H1 (cell line): ENCODE measurements at regions not wholly inside any gene's neighbourhood (a gene's known extent, or its start where the extent isn't known, plus 50 kb on each side); places are given as distances from the start of the nearest gene placed in this dataset.

Source experiments
- CTCF ChIA-PET: fragments of 300-600 bp; sonication (Branson Sonifier 250); formaldehyde crosslinking; loops from one replicate; lab custom pipeline; 2021; ENCODE audit not compliant: partially characterized antibody; lab: Charles Lee
- POLR2A ChIA-PET: fragments of 300-600 bp; sonication (Branson Sonifier 250); formaldehyde crosslinking; loops from one replicate; lab custom pipeline; 2021; ENCODE audit warnings: inconsistent platforms; ENCODE audit not compliant: partially characterized antibody; lab: Charles Lee
- DNase-seq, 2 experiments: peaks; one replicate each; pipeline versions ENCODE4 v3.0.0 to v3.0.0-alpha.2; 2010 to 2022; ENCODE audit warnings: low spot score in 2 of 2, low read depth in 1 of 2, mixed read lengths in 1 of 2
- FAIRE-seq: peaks from 2 replicates; lab custom pipeline; 2011; peaks lifted over from hg19 to GRCh38; lab: Jason Lieb, UNC
- H2AFZ ChIP-seq: 2 replicates; pipeline ENCODE4 v1.8.1; 2012; ENCODE audit warnings: low read length, inconsistent platforms
- H2AK5ac ChIP-seq: 2 replicates; pipeline ENCODE4 v1.6.1; 2013; ENCODE audit warnings: low read depth, low read length
- H2BK120ac ChIP-seq: replicated peaks from 2 replicates; pipeline ENCODE3; 2013; ENCODE audit warnings: low read depth, low read length, inconsistent platforms
- H2BK12ac ChIP-seq: 2 replicates; pipeline ENCODE4 v1.6.1; 2013; ENCODE audit warnings: low read depth, low read length
- H2BK15ac ChIP-seq: 2 replicates; pipeline ENCODE4 v1.6.1; 2013; ENCODE audit warnings: low read length
- H2BK20ac ChIP-seq: 2 replicates; pipeline ENCODE4 v1.6.1; 2013; ENCODE audit warnings: low read length
- H2BK5ac ChIP-seq: 2 replicates; pipeline ENCODE4 v1.6.1; 2013; ENCODE audit warnings: low read depth, low read length
- H3K14ac ChIP-seq: 2 replicates; pipeline ENCODE4 v1.6.1; 2013; ENCODE audit warnings: inconsistent platforms; ENCODE audit not compliant: insufficient read length
- H3K18ac ChIP-seq: 2 replicates; pipeline ENCODE4 v1.6.1; 2013; ENCODE audit warnings: low read length; ENCODE audit errors: extremely low read depth
- H3K23ac ChIP-seq: 2 replicates; pipeline ENCODE4 v1.6.1; 2013; ENCODE audit warnings: inconsistent platforms; ENCODE audit not compliant: insufficient read length
- H3K23me2 ChIP-seq: 2 replicates; pipeline ENCODE4 v1.6.1; 2013; ENCODE audit warnings: low read depth, low read length
- H3K27ac ChIP-seq: 2 replicates; pipeline ENCODE4 v1.6.1; 2011; ENCODE audit warnings: low read depth, low read length, inconsistent platforms
- H3K27me3 ChIP-seq, 4 experiments: replicated peaks in 1 of 4; 1 replicate in 1 of 4; 2 replicates in 3 of 4; pipeline versions ENCODE4 v1.6.1 to v1.8.1; 2011 to 2013; ENCODE audit warnings: low read length in 3 of 4, mild to moderate bottlenecking in 3 of 4, inconsistent platforms in 2 of 4, mixed read lengths in 2 of 4, moderate library complexity in 1 of 4; ENCODE audit not compliant: control insufficient read depth in 3 of 4, insufficient read depth in 3 of 4; ENCODE audit errors: extremely low read depth in 1 of 4
- H3K36me3 ChIP-seq, 4 experiments: 2 replicates each; pipeline versions ENCODE4 v1.6.1 to v1.8.1; 2011 to 2013; ENCODE audit warnings: mild to moderate bottlenecking in 4 of 4, low read length in 3 of 4, moderate library complexity in 2 of 4, control low read depth in 1 of 4, inconsistent platforms in 1 of 4; ENCODE audit not compliant: insufficient read depth in 4 of 4, control insufficient read depth in 2 of 4
- H3K4ac ChIP-seq: replicated peaks from 2 replicates; pipeline ENCODE3; 2013; ENCODE audit warnings: low read length, low read depth, mixed read lengths, inconsistent platforms; ENCODE audit not compliant: insufficient read length
- H3K4me1 ChIP-seq, 4 experiments: replicated peaks in 1 of 4; 1 replicate in 1 of 4; 2 replicates in 3 of 4; pipeline versions ENCODE4 v1.6.1 to v1.8.1; 2011 to 2013; ENCODE audit warnings: low read length in 3 of 4, inconsistent platforms in 2 of 4, mixed read lengths in 1 of 4; ENCODE audit not compliant: insufficient read depth in 4 of 4, control insufficient read depth in 3 of 4
- H3K4me2 ChIP-seq, 2 experiments: 2 replicates each; pipeline versions ENCODE4 v1.6.1 to v1.8.1; 2011 to 2013; ENCODE audit warnings: low read depth in 2 of 2, low read length in 2 of 2, control low read depth in 1 of 2, inconsistent platforms in 1 of 2, mild to moderate bottlenecking in 1 of 2; ENCODE audit not compliant: insufficient read depth in 1 of 2
- H3K4me3 ChIP-seq, 4 experiments: fragments of 200-600, 300-600 bp in 1 of 4; sonication (generic), shearing (Covaris generic), sonication (Bioruptor Twin) in 1 of 4; 2 replicates each; pipeline versions ENCODE4 v1.5.1 to v1.8.1; 2011 to 2016; ENCODE audit warnings: low read length in 4 of 4, low read depth in 3 of 4, control low read depth in 2 of 4, inconsistent platforms in 2 of 4, mild to moderate bottlenecking in 2 of 4, mixed read lengths in 1 of 4, moderate library complexity in 1 of 4; ENCODE audit not compliant: insufficient read depth in 2 of 4; ENCODE audit errors: extremely low read depth in 1 of 4
- H3K56ac ChIP-seq: replicated peaks from 2 replicates; pipeline ENCODE3; 2013; ENCODE audit warnings: low read depth, mild to moderate bottlenecking, mixed read lengths, low read length, inconsistent platforms; ENCODE audit not compliant: insufficient read length
- H3K79me1 ChIP-seq: 2 replicates; pipeline ENCODE4 v1.6.1; 2013; ENCODE audit warnings: low read depth, low read length, control low read depth
- H3K79me2 ChIP-seq, 2 experiments: 2 replicates each; pipeline versions ENCODE4 v1.6.1 to v1.8.1; 2012 to 2013; ENCODE audit warnings: low read length in 2 of 2, mild to moderate bottlenecking in 2 of 2, inconsistent platforms in 1 of 2; ENCODE audit not compliant: insufficient read depth in 2 of 2, control insufficient read depth in 1 of 2
- H3K9ac ChIP-seq, 4 experiments: replicated peaks in 1 of 4; 1 replicate in 1 of 4; 2 replicates in 3 of 4; pipeline versions ENCODE4 v1.6.1 to v1.8.1; 2011 to 2013; ENCODE audit warnings: low read depth in 3 of 4, low read length in 3 of 4, control low read depth in 2 of 4, mild to moderate bottlenecking in 2 of 4, moderate library complexity in 2 of 4, inconsistent platforms in 1 of 4; ENCODE audit errors: extremely low read depth in 1 of 4
- H3K9me3 ChIP-seq, 2 experiments: 2 replicates each; pipeline versions ENCODE4 v1.6.1 to v1.8.1; 2012 to 2013; ENCODE audit warnings: mild to moderate bottlenecking in 2 of 2, moderate library complexity in 2 of 2, control low read depth in 1 of 2, inconsistent platforms in 1 of 2, low read depth in 1 of 2, low read length in 1 of 2, mixed read lengths in 1 of 2; ENCODE audit not compliant: insufficient read depth in 2 of 2
- H4K20me1 ChIP-seq, 2 experiments: replicated peaks in 1 of 2; 2 replicates each; pipeline versions ENCODE3 to v1.8.1; 2011 to 2013; ENCODE audit warnings: inconsistent platforms in 2 of 2, low read length in 2 of 2, mild to moderate bottlenecking in 1 of 2; ENCODE audit not compliant: insufficient read depth in 2 of 2, control insufficient read depth in 1 of 2
- H4K5ac ChIP-seq: 2 replicates; pipeline ENCODE4 v1.6.1; 2013; ENCODE audit warnings: low read length, low read depth, mixed read lengths, inconsistent platforms; ENCODE audit not compliant: insufficient read length
- H4K8ac ChIP-seq: 2 replicates; pipeline ENCODE4 v1.8.0; 2013; ENCODE audit warnings: mild to moderate bottlenecking, moderate library complexity, low read length, inconsistent platforms; ENCODE audit not compliant: insufficient read depth; ENCODE audit errors: extremely low read depth
- H4K91ac ChIP-seq: replicated peaks from 2 replicates; pipeline ENCODE3; 2013; ENCODE audit warnings: low read length, mixed read lengths, inconsistent platforms; ENCODE audit not compliant: insufficient read length
- CHD1 ChIP-seq: IDR thresholded peaks from 2 replicates; pipeline ENCODE4 v1.6.1; 2012; ENCODE audit warnings: low read depth, low read length, improper control_type of control experiment
- KDM1A ChIP-seq: fragments of 200-600, 300-600 bp; sonication (generic); IDR thresholded peaks from 2 replicates; pipeline ENCODE4 v1.7.1; 2016; ENCODE audit warnings: mild to moderate bottlenecking, low read length, borderline replicate concordance
- PHF8 ChIP-seq: fragments of 200-600 bp; sonication (generic); conservative IDR thresholded peaks from 2 replicates; pipeline ENCODE4 v1.7.1; 2012; ENCODE audit warnings: low read depth, mild to moderate bottlenecking, inconsistent platforms, low read length, moderate library complexity
- POLR2A ChIP-seq, 2 experiments: IDR thresholded peaks; 1 replicate in 1 of 2; 2 replicates in 1 of 2; pipeline ENCODE4 v1.6.1; 2011; ENCODE audit warnings: low read depth in 2 of 2, low read length in 2 of 2, mild to moderate bottlenecking in 2 of 2; ENCODE audit errors: control extremely low read depth in 1 of 2
- TAF7 ChIP-seq: optimal IDR thresholded peaks from 2 replicates; pipeline ENCODE3; 2011; ENCODE audit warnings: low read depth, mild to moderate bottlenecking, inconsistent platforms, low read length, moderate library complexity, borderline replicate concordance
- TEAD4 ChIP-seq: IDR thresholded peaks from 2 replicates; pipeline ENCODE4 v1.6.1; 2012; ENCODE audit warnings: low read depth, low read length, inconsistent platforms, mixed read lengths
- YY1 ChIP-seq: IDR thresholded peaks from 2 replicates; pipeline ENCODE4 v1.6.1; 2011; ENCODE audit warnings: low read depth, mild to moderate bottlenecking, low read length
- WGBS, 2 experiments: shearing (Covaris generic) in 1 of 2; methylation state at CpG; one replicate each; pipeline versions ENCODE4 v1.1.6 to v1.1.7; 2013 to 2015; ENCODE audit warnings: low lambda C conversion rate in 2 of 2, mixed read lengths in 2 of 2, inconsistent platforms in 1 of 2, low coverage in 1 of 2, missing lambda C conversion rate in 1 of 2; ENCODE audit not compliant: insufficient replicate concordance in 2 of 2, insufficient coverage in 1 of 2, insufficient read length in 1 of 2; ENCODE audit errors: extremely low coverage in 1 of 2, missing lambda C conversion rate in 1 of 2; 5-methylcytosine and 5-hydroxymethylcytosine counted together

GRCh38 chr14:80003138-80003537, 208.2 kb downstream of the DIO2 start:
- Histone ChIP-seq H4K5ac (no peak overlapping the region), H3K9me3 (no peaks in the 10 kb centered on the region), H3K4ac (no peak overlapping the region), H3K4me1 (no peaks in the 10 kb centered on the region), H4K20me1 (no peaks in the 10 kb centered on the region), H2AFZ (no peak overlapping the region), H3K27ac (no peak overlapping the region), H3K18ac (no peak overlapping the region), H2AK5ac (no peak overlapping the region), H3K56ac (no peak overlapping the region), H3K4me3 (no peak overlapping the region), H3K79me1 (no peaks in the 10 kb centered on the region), H2BK12ac (no peak overlapping the region), H2BK15ac (no peak overlapping the region), H3K14ac (no peak overlapping the region), H4K8ac (no peak overlapping the region), H3K23ac (no peak overlapping the region), H3K79me2 (no peaks in the 10 kb centered on the region), H3K23me2 (no peaks in the 10 kb centered on the region), H3K36me3 (no peaks in the 10 kb centered on the region), H2BK5ac (no peak overlapping the region), H2BK20ac (no peak overlapping the region), H3K9ac (no peak overlapping the region), H2BK120ac (no peak overlapping the region), H3K27me3 (no peaks in the 10 kb centered on the region; a peak in 1 of 7 replicates), H3K4me2 (no peak overlapping the region), H4K91ac (no peak overlapping the region)
- WGBS, 2 experiments: 92% methylated on average over 4 of the region's 4 CpGs; no CpG with 5 or more reads in 1 of the 2 experiments
- DNase-seq: no peak
- TF ChIP-seq POLR2A (IDR thresholded peaks at IDR 0.05; ENCODE audit: control extremely low read depth in 1 of 2, low read depth in 2 of 2, low read length in 2 of 2): no peak
- no peak for TF ChIP-seq YY1
- no peak for TF ChIP-seq PHF8
- TF ChIP-seq KDM1A: no peak
- TF ChIP-seq TEAD4: no peak
- TF ChIP-seq TAF7: no peak
- no peak for TF ChIP-seq CHD1
- POLR2A ChIA-PET: no interaction called here
- CTCF ChIA-PET: no interaction called here
- no peak for FAIRE-seq
